Neuronal stem cell (in vitro differentiated cells): ENCODE measurements at regions not wholly inside any gene's neighbourhood (a gene's known extent, or its start where the extent isn't known, plus 50 kb on each side); places are given as distances from the start of the nearest gene placed in this dataset.

Source experiments
- DNase-seq: peaks from one replicate; pipeline ENCODE4 v3.0.0-alpha.2; 2013; ENCODE audit warnings: low spot score
- H2AFZ ChIP-seq: one replicate; pipeline ENCODE4 v1.6.1; 2013; ENCODE audit warnings: mild to moderate bottlenecking, low read length, inconsistent platforms
- H2AK5ac ChIP-seq: 2 replicates; pipeline ENCODE4 v1.6.1; 2013; ENCODE audit warnings: low read depth, mild to moderate bottlenecking, inconsistent platforms, low read length, moderate library complexity, mixed read lengths
- H2BK120ac ChIP-seq: 2 replicates; pipeline ENCODE4 v1.6.1; 2013; ENCODE audit warnings: low read depth, mild to moderate bottlenecking, inconsistent platforms, low read length, moderate library complexity, mixed read lengths
- H2BK12ac ChIP-seq: one replicate; pipeline ENCODE4 v1.6.1; 2013; ENCODE audit warnings: low read length, inconsistent platforms
- H2BK15ac ChIP-seq: 2 replicates; pipeline ENCODE4 v1.6.1; 2013; ENCODE audit warnings: mild to moderate bottlenecking, low read length, inconsistent platforms, mixed read lengths
- H2BK5ac ChIP-seq: one replicate; pipeline ENCODE4 v1.6.1; 2013; ENCODE audit warnings: inconsistent platforms, mild to moderate bottlenecking, low read length, moderate library complexity
- H3K14ac ChIP-seq: one replicate; pipeline ENCODE4 v1.6.1; 2013; ENCODE audit warnings: low read length, inconsistent platforms
- H3K18ac ChIP-seq: 2 replicates; pipeline ENCODE4 v1.6.1; 2013; ENCODE audit warnings: low read length, inconsistent platforms
- H3K23ac ChIP-seq: 2 replicates; pipeline ENCODE4 v1.6.1; 2013; ENCODE audit warnings: low read depth, mild to moderate bottlenecking, mixed read lengths, low read length, inconsistent platforms; ENCODE audit not compliant: poor library complexity
- H3K27ac ChIP-seq: replicated peaks from 3 replicates; pipeline ENCODE4 v1.5.1; 2013; ENCODE audit warnings: low read length, inconsistent platforms
- H3K27me3 ChIP-seq, 3 experiments: 2 replicates each; pipeline ENCODE4 v1.6.1; 2013; ENCODE audit warnings: low read length in 3 of 3, mild to moderate bottlenecking in 2 of 3, inconsistent platforms in 1 of 3, low read depth in 1 of 3, mixed read lengths in 1 of 3, moderate library complexity in 1 of 3; ENCODE audit not compliant: control insufficient read depth in 3 of 3, insufficient read depth in 3 of 3
- H3K36me3 ChIP-seq, 2 donors: replicated peaks in 1 of 2; 2 replicates each; pipeline ENCODE4 v1.6.1; 2013; ENCODE audit warnings: low read length in 2 of 2; ENCODE audit not compliant: control insufficient read depth in 2 of 2, insufficient read depth in 2 of 2
- H3K4ac ChIP-seq: 2 replicates; pipeline ENCODE4 v1.6.1; 2013; ENCODE audit warnings: inconsistent platforms, mild to moderate bottlenecking, low read length, moderate library complexity
- H3K4me1 ChIP-seq, 2 donors: 1 replicate in 1 of 2; 2 replicates in 1 of 2; pipeline ENCODE4 v1.6.1; 2013; ENCODE audit warnings: low read length in 2 of 2, low read depth in 1 of 2; ENCODE audit not compliant: control insufficient read depth in 2 of 2, insufficient read depth in 1 of 2
- H3K4me2 ChIP-seq: one replicate; pipeline ENCODE4 v1.6.1; 2013; ENCODE audit warnings: mild to moderate bottlenecking, low read length, inconsistent platforms; ENCODE audit not compliant: insufficient read depth, poor library complexity, severe bottlenecking
- H3K4me3 ChIP-seq, 2 donors: 2 replicates each; pipeline ENCODE4 v1.5.1; 2013; ENCODE audit warnings: low read length in 2 of 2, mild to moderate bottlenecking in 2 of 2, inconsistent platforms in 1 of 2, moderate library complexity in 1 of 2
- H3K79me1 ChIP-seq: one replicate; pipeline ENCODE4 v1.6.1; 2013; ENCODE audit warnings: low read depth, mild to moderate bottlenecking, inconsistent platforms, low read length, moderate library complexity
- H3K9ac ChIP-seq: one replicate; pipeline ENCODE4 v1.6.1; 2013; ENCODE audit warnings: mild to moderate bottlenecking, low read depth, low read length, inconsistent platforms; ENCODE audit not compliant: poor library complexity
- H3K9me3 ChIP-seq, 2 donors: replicated peaks in 1 of 2; 2 replicates each; pipeline versions ENCODE3 to v1.6.1; 2013; ENCODE audit warnings: low read length in 2 of 2, mild to moderate bottlenecking in 2 of 2, inconsistent platforms in 1 of 2, low read depth in 1 of 2, mixed read lengths in 1 of 2, moderate library complexity in 1 of 2; ENCODE audit not compliant: control insufficient read depth in 2 of 2, insufficient read depth in 1 of 2
- H4K8ac ChIP-seq: one replicate; pipeline ENCODE4 v1.6.1; 2013; ENCODE audit warnings: low read depth, mild to moderate bottlenecking, inconsistent platforms, low read length, moderate library complexity
- H4K91ac ChIP-seq: one replicate; pipeline ENCODE4 v1.6.1; 2013; ENCODE audit warnings: low read length, low read depth, mild to moderate bottlenecking, inconsistent platforms; ENCODE audit not compliant: poor library complexity
- WGBS, 2 donors: extraction: QIAGEN DNeasy Blood & Tissue Kit; methylation state at CpG; one replicate each; pipeline ENCODE4 v1.1.7; 2013; ENCODE audit warnings: missing lambda C conversion rate in 2 of 2, mixed read lengths in 1 of 2; ENCODE audit not compliant: insufficient read length in 2 of 2, insufficient replicate concordance in 1 of 2; ENCODE audit errors: extremely low coverage in 2 of 2; 5-methylcytosine and 5-hydroxymethylcytosine counted together

- Histone ChIP-seq H3K4me3 (no peak overlapping the region), H3K9me3 (no peaks in the 10 kb centered on the region), H3K4ac (no peak overlapping the region), H2BK15ac (no peak overlapping the region), H3K27ac (no peak overlapping the region), H4K8ac (no peak overlapping the region), H2AK5ac (no peak overlapping the region), H3K79me1 (no peaks in the 10 kb centered on the region), H4K91ac (no peak overlapping the region), H3K9ac (no peak overlapping the region), H3K4me1 (no peaks in the 10 kb centered on the region), H3K27me3 (no peaks in the 10 kb centered on the region), H2AFZ (no peak overlapping the region), H2BK5ac (no peak overlapping the region), H3K18ac (no peak overlapping the region), H3K4me2 (no peak overlapping the region), H3K36me3 (no peaks in the 10 kb centered on the region), H3K14ac (no peak overlapping the region), H2BK12ac (no peak overlapping the region), H2BK120ac (no peak overlapping the region), H3K23ac (no peak overlapping the region)
- DNase-seq, result no peak
- no CpG with 5 or more reads among the region's 2 CpGs for WGBS, 2 donors
Measured at GRCh38 chr21:27572696-27573095, 605.8 kb upstream of the ADAMTS5 start.

GRCh38 chr21:27571706-27572105, 604.8 kb upstream of the ADAMTS5 start:
- Histone ChIP-seq H3K4me2 (no peak overlapping the region), H2AK5ac (no peak overlapping the region), H2BK12ac (no peak overlapping the region), H2AFZ (no peak overlapping the region), H3K9ac (no peak overlapping the region), H3K36me3 (no peaks in the 10 kb centered on the region), H2BK15ac (no peak overlapping the region), H4K8ac (no peak overlapping the region), H3K27ac (no peak overlapping the region), H3K4ac (no peak overlapping the region), H3K9me3 (no peaks in the 10 kb centered on the region), H4K91ac (no peak overlapping the region), H2BK5ac (no peak overlapping the region), H3K4me1 (no peaks in the 10 kb centered on the region), H3K79me1 (no peaks in the 10 kb centered on the region), H3K4me3 (no peak overlapping the region), H3K14ac (no peak overlapping the region), H2BK120ac (no peak overlapping the region), H3K23ac (no peak overlapping the region), H3K18ac (no peak overlapping the region), H3K27me3 (no peaks in the 10 kb centered on the region)
- no peak for DNase-seq

GRCh38 chr21:27570306-27570868, 603.5 kb upstream of the ADAMTS5 start:
- Histone ChIP-seq H3K27me3 (no peaks in the 10 kb centered on the region), H4K8ac (no peak overlapping the region), H3K4me1 (no peaks in the 10 kb centered on the region), H3K4me3 (no peak overlapping the region), H3K23ac (no peak overlapping the region), H2BK15ac (no peak overlapping the region), H3K36me3 (no peaks in the 10 kb centered on the region), H3K4me2 (no peak overlapping the region), H2BK5ac (no peak overlapping the region), H2BK12ac (no peak overlapping the region), H3K14ac (no peak overlapping the region), H3K9me3 (no peaks in the 10 kb centered on the region), H2AK5ac (no peak overlapping the region), H3K18ac (no peak overlapping the region), H3K9ac (no peak overlapping the region), H4K91ac (no peak overlapping the region), H2AFZ (no peak overlapping the region), H3K79me1 (no peaks in the 10 kb centered on the region), H3K27ac (no peak overlapping the region), H2BK120ac (no peak overlapping the region), H3K4ac (no peak overlapping the region)
- WGBS, 2 donors, result no CpG with 5 or more reads among the region's 2 CpGs
- DNase-seq, result no peak

- Histone ChIP-seq H3K4me2 (no peak overlapping the region), H3K9me3 (no peaks in the 10 kb centered on the region), H2AFZ (no peak overlapping the region), H2AK5ac (no peak overlapping the region), H4K8ac (no peak overlapping the region), H3K4ac (no peak overlapping the region), H3K27me3 (no peaks in the 10 kb centered on the region), H3K4me3 (no peak overlapping the region), H3K79me1 (no peaks in the 10 kb centered on the region), H3K9ac (no peak overlapping the region), H3K23ac (no peak overlapping the region), H2BK15ac (no peak overlapping the region), H3K18ac (no peak overlapping the region), H2BK5ac (no peak overlapping the region), H3K14ac (no peak overlapping the region), H2BK120ac (no peak overlapping the region), H3K27ac (no peak overlapping the region), H2BK12ac (no peak overlapping the region), H4K91ac (no peak overlapping the region), H3K36me3 (no peaks in the 10 kb centered on the region), H3K4me1 (no peaks in the 10 kb centered on the region)
- no CpG with 5 or more reads among the region's 2 CpGs for WGBS, 2 donors
- no peak for DNase-seq
Measured at GRCh38 chr21:27569831-27570230, 602.9 kb upstream of the ADAMTS5 start.
